HS-27A (cell line): ENCODE measurements at regions not wholly inside any gene's neighbourhood (a gene's known extent, or its start where the extent isn't known, plus 50 kb on each side); places are given as distances from the start of the nearest gene placed in this dataset.
A peak's percentile ranks its signal among the peaks of the same experiment; 100 is the strongest.

ENCODE experiments used
- DNase-seq: peaks from one replicate; pipeline ENCODE4 v3.0.0-alpha.2; 2012; ENCODE audit warnings: low read depth, missing footprints

GRCh38 chr4:141783770-141784169 lies 147.4 kb downstream of the IL15 start:
- DNase-seq, result no peak

- DNase-seq, result no peak
Observed at GRCh38 chr4:141786946-141787345, 150.6 kb downstream of the IL15 start.

- DNase-seq, result no peak
Observed at GRCh38 chr4:141788169-141788915, 152.0 kb downstream of the IL15 start.

- no peak for DNase-seq
Observed at GRCh38 chr4:141789716-141790115, 153.3 kb downstream of the IL15 start.

- DNase-seq, result no peak
Observed at GRCh38 chr4:141792164-141792563, 155.8 kb downstream of the IL15 start.

GRCh38 chr4:141797966-141798365 lies 161.6 kb downstream of the IL15 start:
- no peak for DNase-seq

GRCh38 chr4:141801558-141801957 lies 165.2 kb downstream of the IL15 start:
- no peak for DNase-seq

- peak; percentile 67 for DNase-seq
Observed at GRCh38 chr4:141802333-141802732, 165.9 kb downstream of the IL15 start.

GRCh38 chr4:141804836-141805235 lies 168.5 kb downstream of the IL15 start:
- DNase-seq, result no peak

GRCh38 chr4:141807103-141807891 lies 170.9 kb downstream of the IL15 start:
- DNase-seq, result peak; percentile 68

GRCh38 chr4:141810038-141810711 lies 173.8 kb downstream of the IL15 start:
- no peak for DNase-seq

GRCh38 chr4:141810712-141811375 lies 174.5 kb downstream of the IL15 start:
- DNase-seq, result no peak

- DNase-seq, result no peak
Observed at GRCh38 chr4:141812158-141812557, 175.8 kb downstream of the IL15 start.

GRCh38 chr4:141814499-141814898 lies 178.1 kb downstream of the IL15 start:
- DNase-seq, result no peak

- no peak for DNase-seq
Observed at GRCh38 chr4:141815646-141816045, 179.3 kb downstream of the IL15 start.

GRCh38 chr4:141826260-141826659 lies 189.9 kb downstream of the IL15 start:
- DNase-seq, result no peak

- no peak for DNase-seq
Observed at GRCh38 chr4:141833209-141833608, 196.8 kb downstream of the IL15 start.

- DNase-seq, result no peak
Observed at GRCh38 chr4:141840299-141840986, 204.1 kb downstream of the IL15 start.

- no peak for DNase-seq
Observed at GRCh38 chr4:141843136-141843535, 206.8 kb downstream of the IL15 start.

GRCh38 chr4:141845901-141846300 lies 209.5 kb downstream of the IL15 start:
- no peak for DNase-seq

GRCh38 chr4:141849367-141849766 lies 213.0 kb downstream of the IL15 start:
- no peak for DNase-seq

- no peak for DNase-seq
Observed at GRCh38 chr4:141849778-141850177, 213.4 kb downstream of the IL15 start.
